SU-DHL-6 (cell line): ENCODE measurements at regions not wholly inside any gene's neighbourhood (a gene's known extent, or its start where the extent isn't known, plus 50 kb on each side); places are given as distances from the start of the nearest gene placed in this dataset.

Source experiments
- H2AFZ ChIP-seq: fragments of 200-600 bp; sonication (generic); 2 replicates; pipeline ENCODE4 v1.6.1; 2014; ENCODE audit warnings: low read depth, mild to moderate bottlenecking, moderate library complexity, mixed read lengths, antibody characterized with exemption, low read length; ENCODE audit not compliant: severe bottlenecking
- H3F3A ChIP-seq: fragments of 200-600 bp; shearing (Covaris generic); 2 replicates; pipeline ENCODE4 v1.6.0; 2016; ENCODE audit warnings: antibody characterized with exemption, mild to moderate bottlenecking; ENCODE audit not compliant: insufficient read depth
- H3K27ac ChIP-seq: fragments of 200-600 bp; sonication (generic); 2 replicates; pipeline ENCODE4 v1.5.1; 2016; ENCODE audit warnings: low read depth, mild to moderate bottlenecking, low read length, moderate library complexity, mixed read lengths
- H3K27me3 ChIP-seq: fragments of 200-600 bp; sonication (generic), shearing (Covaris generic); 2 replicates; pipeline ENCODE4 v1.6.0; 2014; ENCODE audit warnings: mild to moderate bottlenecking, low read length
- H3K36me3 ChIP-seq: fragments of 200-600 bp; sonication (generic); 2 replicates; pipeline ENCODE4 v1.6.1; 2014; ENCODE audit warnings: mild to moderate bottlenecking, low read length, mixed read lengths
- H3K4me2 ChIP-seq: fragments of 300-600, 200-600 bp; shearing (Covaris generic), sonication (generic); 2 replicates; pipeline ENCODE4 v1.6.0; 2014; ENCODE audit warnings: low read length, low read depth, mild to moderate bottlenecking; ENCODE audit not compliant: poor library complexity, severe bottlenecking
- H3K4me3 ChIP-seq: fragments of 200-600 bp; sonication (generic); 2 replicates; pipeline ENCODE4 v1.5.1; 2014; ENCODE audit warnings: antibody characterized with exemption, low read length, mild to moderate bottlenecking, mixed read lengths; ENCODE audit not compliant: insufficient read depth, poor library complexity, severe bottlenecking
- H3K79me2 ChIP-seq: fragments of 200-600 bp; sonication (generic); 2 replicates; pipeline ENCODE4 v1.6.1; 2014; ENCODE audit warnings: mild to moderate bottlenecking, low read length, moderate library complexity; ENCODE audit not compliant: insufficient read depth
- H3K9ac ChIP-seq: fragments of 200-600 bp; sonication (generic); 2 replicates; pipeline ENCODE4 v1.7.0; 2014; ENCODE audit warnings: mild to moderate bottlenecking, low read length
- H3K9me2 ChIP-seq: fragments of 200-600 bp; sonication (generic); replicated peaks from 2 replicates; pipeline ENCODE4 v1.6.1; 2014; ENCODE audit warnings: low read length; ENCODE audit not compliant: insufficient read depth
- H3K9me3 ChIP-seq: fragments of 200-600 bp; sonication (generic); 2 replicates; pipeline ENCODE4 v1.6.1; 2014; ENCODE audit warnings: low read length, mixed read lengths; ENCODE audit not compliant: insufficient read depth
- H4K20me1 ChIP-seq: fragments of 200-600 bp; sonication (generic); 2 replicates; pipeline ENCODE4 v1.6.1; 2014; ENCODE audit warnings: low read depth, mild to moderate bottlenecking, antibody characterized with exemption, low read length, moderate library complexity, mixed read lengths
- EZH2phosphoT487 ChIP-seq: fragments of 200-600 bp; sonication (generic), shearing (Covaris generic); conservative IDR thresholded peaks from 2 replicates; pipeline ENCODE4 v1.6.1; 2018; ENCODE audit warnings: mild to moderate bottlenecking, antibody characterized with exemption, low read length, moderate library complexity, mixed read lengths
- TF ChIP-seq, protein P1 (sequence below): fragments of 200-600 bp; sonication (generic); IDR thresholded peaks from one replicate; pipeline ENCODE4 v1.5.1; 2017; ENCODE audit warnings: antibody characterized with exemption, mild to moderate bottlenecking, low read length, moderate library complexity; ENCODE audit not compliant: insufficient read depth, poor library complexity, severe bottlenecking

DNA sequence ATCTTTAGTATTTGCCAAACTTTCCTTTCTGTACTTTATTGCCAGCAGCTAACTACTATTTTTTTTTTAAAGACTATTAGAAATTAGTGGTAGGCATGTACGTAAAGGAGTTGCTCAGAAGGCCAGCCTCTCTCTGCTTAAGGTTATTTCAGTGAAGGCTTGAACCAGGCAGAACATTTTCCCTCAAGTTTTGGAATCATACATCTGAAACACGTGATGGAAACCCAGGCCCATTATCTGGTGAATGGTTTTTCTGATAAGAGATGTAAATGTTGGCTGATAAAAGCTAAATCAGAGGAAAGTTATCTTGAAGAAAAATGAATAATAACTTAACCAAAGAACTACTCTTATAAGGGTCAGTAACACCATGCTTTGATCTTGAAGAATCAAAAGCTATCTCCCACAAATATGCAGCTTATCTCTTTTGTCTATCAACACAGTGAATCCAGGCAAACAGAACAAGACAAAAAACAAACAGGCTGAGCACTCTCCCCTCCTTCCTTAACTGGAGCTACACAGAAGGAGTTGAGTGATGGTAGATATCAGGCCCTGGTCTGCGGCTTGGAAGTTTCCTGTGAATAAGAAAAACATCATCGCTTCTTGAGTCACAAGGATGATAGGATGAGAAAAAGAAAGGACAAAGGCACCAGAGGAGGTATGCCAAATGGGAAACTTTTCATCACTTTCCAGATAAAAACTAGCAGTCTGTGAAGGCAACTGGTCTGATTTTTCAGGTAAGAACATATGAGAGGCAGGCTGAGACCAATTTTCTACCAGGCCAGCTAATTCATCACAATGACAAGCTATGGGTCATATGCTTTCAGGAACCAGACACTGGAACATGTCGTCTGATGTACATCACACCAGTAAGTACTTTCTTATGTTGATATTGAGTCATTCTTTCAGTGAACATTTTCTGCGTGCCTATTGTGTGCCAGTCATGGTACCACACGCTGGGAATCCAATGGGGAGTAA, 88.4 kb upstream of the STK17B start:
- H3K4me3 ChIP-seq = no peak overlapping the region
- H3F3A ChIP-seq = peaks cover 9% of the 10 kb centered on the region; the same call in 1 of the 2 replicates
- no peak overlapping the region for H3K9ac ChIP-seq
- no peaks in the 10 kb centered on the region for H3K9me3 ChIP-seq
- no peaks in the 10 kb centered on the region for H3K27me3 ChIP-seq
- no peaks in the 10 kb centered on the region for H4K20me1 ChIP-seq
- H3K79me2 ChIP-seq = no peaks in the 10 kb centered on the region
- H3K9me2 ChIP-seq = no peaks in the 10 kb centered on the region
- peak overlapping the region; percentile 29 for H3K4me2 ChIP-seq
- H3K27ac ChIP-seq = no peak overlapping the region
- TF ChIP-seq, protein P1, sequence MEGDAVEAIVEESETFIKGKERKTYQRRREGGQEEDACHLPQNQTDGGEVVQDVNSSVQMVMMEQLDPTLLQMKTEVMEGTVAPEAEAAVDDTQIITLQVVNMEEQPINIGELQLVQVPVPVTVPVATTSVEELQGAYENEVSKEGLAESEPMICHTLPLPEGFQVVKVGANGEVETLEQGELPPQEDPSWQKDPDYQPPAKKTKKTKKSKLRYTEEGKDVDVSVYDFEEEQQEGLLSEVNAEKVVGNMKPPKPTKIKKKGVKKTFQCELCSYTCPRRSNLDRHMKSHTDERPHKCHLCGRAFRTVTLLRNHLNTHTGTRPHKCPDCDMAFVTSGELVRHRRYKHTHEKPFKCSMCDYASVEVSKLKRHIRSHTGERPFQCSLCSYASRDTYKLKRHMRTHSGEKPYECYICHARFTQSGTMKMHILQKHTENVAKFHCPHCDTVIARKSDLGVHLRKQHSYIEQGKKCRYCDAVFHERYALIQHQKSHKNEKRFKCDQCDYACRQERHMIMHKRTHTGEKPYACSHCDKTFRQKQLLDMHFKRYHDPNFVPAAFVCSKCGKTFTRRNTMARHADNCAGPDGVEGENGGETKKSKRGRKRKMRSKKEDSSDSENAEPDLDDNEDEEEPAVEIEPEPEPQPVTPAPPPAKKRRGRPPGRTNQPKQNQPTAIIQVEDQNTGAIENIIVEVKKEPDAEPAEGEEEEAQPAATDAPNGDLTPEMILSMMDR = no peak
- TF ChIP-seq EZH2phosphoT487 = no peak
- peak overlapping the region; percentile 30 for H2AFZ ChIP-seq
- no peaks in the 10 kb centered on the region for H3K36me3 ChIP-seq

DNA sequence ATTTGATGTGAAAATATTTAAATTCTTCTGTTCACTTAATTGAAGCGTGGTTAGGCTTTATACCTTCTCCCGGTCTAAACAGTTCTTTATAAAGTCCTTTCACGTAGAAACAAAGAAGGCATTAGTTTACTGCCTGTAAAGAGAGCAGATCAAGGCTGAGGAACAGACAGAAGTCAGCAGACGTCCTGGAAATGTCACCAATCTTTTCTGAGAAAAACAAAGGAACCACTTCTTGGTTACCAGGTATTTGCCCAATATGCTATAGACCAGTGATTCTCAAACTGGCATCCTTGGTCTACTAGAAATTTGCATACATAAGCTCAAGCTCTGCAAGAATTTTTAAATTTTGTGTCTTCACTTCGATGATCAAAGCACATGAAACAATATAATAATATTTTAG, 89.2 kb upstream of the STK17B start:
- Histone ChIP-seq H3K4me2 (peak overlapping the region; percentile 29), H3K9me3 (no peaks in the 10 kb centered on the region), H4K20me1 (no peaks in the 10 kb centered on the region), H3K36me3 (no peaks in the 10 kb centered on the region), H2AFZ (peak overlapping the region; percentile 30), H3K9ac (no peak overlapping the region), H3K79me2 (no peaks in the 10 kb centered on the region), H3K27ac (no peak overlapping the region), H3F3A (peaks cover 12% of the 10 kb centered on the region; the same call in 1 of the 2 replicates), H3K9me2 (no peaks in the 10 kb centered on the region), H3K4me3 (no peak overlapping the region), H3K27me3 (no peaks in the 10 kb centered on the region)
- TF ChIP-seq EZH2phosphoT487 = no peak
- TF ChIP-seq, protein P1 = no peak

DNA sequence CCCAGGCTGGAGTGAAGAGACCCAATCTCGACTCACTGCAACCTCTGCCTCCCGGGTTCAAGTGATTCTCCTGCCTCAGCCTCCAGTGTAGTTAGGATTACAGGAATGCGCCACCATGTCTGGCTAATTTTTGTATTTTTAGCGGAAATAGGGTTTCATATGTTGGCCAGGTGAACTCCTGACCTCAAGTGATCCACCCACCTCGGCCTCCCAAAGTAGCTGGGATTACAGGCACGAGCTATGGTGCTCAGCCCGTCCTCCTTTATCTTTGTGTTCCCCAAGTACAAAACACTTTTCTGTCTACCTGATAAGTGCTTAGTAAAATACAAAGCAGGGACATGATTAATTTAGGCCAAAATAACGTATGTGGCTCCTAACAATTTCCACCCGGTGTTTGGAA, 91.2 kb upstream of the STK17B start:
- Histone ChIP-seq H4K20me1 (no peaks in the 10 kb centered on the region), H3F3A (peaks cover 32% of the 10 kb centered on the region), H3K9me2 (no peaks in the 10 kb centered on the region), H3K27me3 (no peaks in the 10 kb centered on the region), H3K79me2 (no peaks in the 10 kb centered on the region), H3K27ac (peak overlapping the region; percentile 72), H3K4me3 (peak overlapping the region; percentile 19), H3K9ac (peak overlapping the region; percentile 39), H3K4me2 (peak overlapping the region; percentile 65), H2AFZ (peak overlapping the region; percentile 66), H3K36me3 (no peaks in the 10 kb centered on the region), H3K9me3 (no peaks in the 10 kb centered on the region)
- TF ChIP-seq, protein P1 = no peak
- TF ChIP-seq EZH2phosphoT487 = no peak
